Left ventricle myocardium inferior (tissue), 1 donor: ENCODE measurements at regions not wholly inside any gene's neighbourhood (a gene's known extent, or its start where the extent isn't known, plus 50 kb on each side); places are given as distances from the start of the nearest gene placed in this dataset.

Experiments used
- DNase-seq: peaks from one replicate; pipeline ENCODE4 v3.0.0-alpha.2; 2020
- H3K27ac ChIP-seq: fragments of 200-600 bp; replicated peaks from 2 replicates; pipeline ENCODE4 v1.8.0; 2021
- H3K27me3 ChIP-seq: fragments of 200-600 bp; 2 replicates; pipeline ENCODE4 v1.8.0; 2021; ENCODE audit warnings: low read depth
- H3K36me3 ChIP-seq: fragments of 200-600 bp; 2 replicates; pipeline ENCODE4 v1.8.0; 2021
- H3K4me1 ChIP-seq: fragments of 200-600 bp; 2 replicates; pipeline ENCODE4 v1.8.0; 2021
- H3K4me3 ChIP-seq: fragments of 200-600 bp; 2 replicates; pipeline ENCODE4 v1.8.0; 2021; ENCODE audit warnings: mild to moderate bottlenecking, moderate library complexity
- H3K9me3 ChIP-seq: fragments of 200-600 bp; replicated peaks from 2 replicates; pipeline ENCODE4 v1.8.0; 2021
- CTCF ChIP-seq: fragments of 200-600 bp; IDR thresholded peaks from 2 replicates; pipeline ENCODE4 v1.8.0; 2021; ENCODE audit warnings: antibody characterized with exemption, mild to moderate bottlenecking, borderline replicate concordance
- intact Hi-C: fragments of 100-400 bp; cut with micrococcal nuclease; formaldehyde crosslinking; loops from one replicate; pipeline ENCODE4 v1.11.0; 2022
- donor health status: DM: no; HTN: yes; CAD: no; lungs with severe emphysema.

- no peak for DNase-seq
- H3K36me3 ChIP-seq = no peaks in the 10 kb centered on the region
- H3K4me1 ChIP-seq = peaks cover 22% of the 10 kb centered on the region
- intact Hi-C loops = no loop called here
- H3K9me3 ChIP-seq = no peaks in the 10 kb centered on the region
- H3K27me3 ChIP-seq = no peaks in the 10 kb centered on the region
- peak overlapping the region; percentile 69 for H3K27ac ChIP-seq
- no peak for TF ChIP-seq CTCF
- H3K4me3 ChIP-seq = no peak overlapping the region
Observed at GRCh38 chr4:13092702-13093101, 391.4 kb downstream of the RAB28 start.

GRCh38 chr4:13089659-13089998, 394.5 kb downstream of the RAB28 start:
- H3K27ac ChIP-seq = peak overlapping the region; percentile 25
- H3K9me3 ChIP-seq = no peaks in the 10 kb centered on the region
- no peaks in the 10 kb centered on the region for H3K36me3 ChIP-seq
- no peak for DNase-seq
- H3K27me3 ChIP-seq = no peaks in the 10 kb centered on the region
- H3K4me3 ChIP-seq = no peak overlapping the region
- no peak for TF ChIP-seq CTCF
- intact Hi-C loops = no loop called here
- peaks cover 22% of the 10 kb centered on the region for H3K4me1 ChIP-seq

- intact Hi-C loops = no loop called here
- Histone ChIP-seq H3K27ac (peak overlapping the region; percentile 25), H3K27me3 (no peaks in the 10 kb centered on the region), H3K36me3 (no peaks in the 10 kb centered on the region), H3K4me1 (peaks cover 22% of the 10 kb centered on the region), H3K4me3 (no peak overlapping the region), H3K9me3 (no peaks in the 10 kb centered on the region)
- TF ChIP-seq CTCF = no peak
- DNase-seq = no peak
Observed at GRCh38 chr4:13088726-13089658, 395.1 kb downstream of the RAB28 start.

GRCh38 chr4:13087041-13087440, 397.1 kb downstream of the RAB28 start:
- Histone ChIP-seq H3K4me1 (peaks cover 15% of the 10 kb centered on the region), H3K9me3 (peaks cover 5% of the 10 kb centered on the region), H3K27me3 (no peaks in the 10 kb centered on the region), H3K27ac (no peak overlapping the region), H3K36me3 (no peaks in the 10 kb centered on the region), H3K4me3 (no peak overlapping the region)
- intact Hi-C loops = no loop called here
- TF ChIP-seq CTCF = no peak
- DNase-seq = no peak

- H3K4me1 ChIP-seq = peaks cover 9% of the 10 kb centered on the region
- peaks cover 18% of the 10 kb centered on the region for H3K9me3 ChIP-seq
- intact Hi-C loops = no loop called here
- no peak overlapping the region for H3K4me3 ChIP-seq
- no peaks in the 10 kb centered on the region for H3K36me3 ChIP-seq
- no peak for DNase-seq
- TF ChIP-seq CTCF = no peak
- no peaks in the 10 kb centered on the region for H3K27me3 ChIP-seq
- no peak overlapping the region for H3K27ac ChIP-seq
Observed at GRCh38 chr4:13084210-13084609, 399.9 kb downstream of the RAB28 start.
